ENCODE measurements at regions not wholly inside any gene's neighbourhood (a gene's known extent, or its start where the extent isn't known, plus 50 kb on each side); places are given as distances from the start of the nearest gene placed in this dataset.

DNA sequence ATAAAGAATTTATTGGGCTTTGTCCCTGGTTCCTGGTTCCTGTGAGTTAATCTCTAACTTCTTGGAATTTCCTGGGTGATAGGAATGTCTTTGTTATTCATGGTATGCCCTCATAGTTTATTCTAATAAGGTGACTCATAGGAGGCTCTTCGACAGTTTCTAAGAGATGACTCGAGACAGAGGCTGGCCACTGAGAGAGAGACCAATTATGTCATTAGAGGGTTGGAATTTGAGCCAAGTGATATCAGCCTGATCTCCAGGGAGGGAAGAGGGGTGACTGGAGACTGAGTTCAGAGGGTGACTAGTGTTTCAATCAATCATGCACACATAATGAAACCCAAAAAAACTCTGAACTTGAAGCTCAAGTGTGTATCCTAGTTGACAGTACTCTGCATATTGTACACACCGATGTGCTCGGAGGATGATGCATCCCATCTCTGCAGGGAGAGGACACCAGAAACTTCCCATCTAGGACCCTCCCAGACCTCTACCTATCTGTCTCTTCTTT, 185.7 kb downstream of the MTCL1 start (continued):
- TF ChIP-seq ETS1 (conservative IDR thresholded peaks at IDR 0.05; ENCODE audit: control insufficient read depth, low read depth, low read length) (no peak), RERE (CRISPR knock-in tag; IDR thresholded peaks at IDR 0.05; ENCODE audit: borderline replicate concordance) (no peak), ZNF408 (CRISPR knock-in tag; IDR thresholded peaks at IDR 0.05; ENCODE audit: low read depth) (no peak), ZNF589 (CRISPR knock-in tag; IDR thresholded peaks at IDR 0.05; ENCODE audit: low read depth) (no peak), STAT5A (IDR thresholded peaks at IDR 0.05; ENCODE audit: borderline replicate concordance, low read length) (peak; percentile 44), SMAD1 (IDR thresholded peaks at IDR 0.05; ENCODE audit: low read depth, low read length, partially characterized antibody) (peak; percentile 82), ZBTB26 (CRISPR knock-in tag; IDR thresholded peaks at IDR 0.05) (no peak), EZH2 (IDR thresholded peaks at IDR 0.05; ENCODE audit: borderline replicate concordance, low read depth, low read length) (no peak), KDM5B (IDR thresholded peaks at IDR 0.05; ENCODE audit: insufficient replicate concordance, low read depth, low read length) (no peak), ZNF76 (CRISPR knock-in tag; IDR thresholded peaks at IDR 0.05; ENCODE audit: borderline replicate concordance) (no peak), NFIC (IDR thresholded peaks at IDR 0.05) (peak; percentile 74), ZNF165 (CRISPR knock-in tag; IDR thresholded peaks at IDR 0.05; ENCODE audit: borderline replicate concordance) (no peak), PBX2 (CRISPR knock-in tag; IDR thresholded peaks at IDR 0.05; ENCODE audit: low read depth) (no peak), PBX2 (tag; conservative IDR thresholded peaks at IDR 0.05; ENCODE audit: low read depth) (peak; percentile 88), JUND (IDR thresholded peaks at IDR 0.05; ENCODE audit: borderline replicate concordance, low read depth, low read length) (peak; percentile 98), JUND (tag; IDR thresholded peaks at IDR 0.05; ENCODE audit: borderline replicate concordance, low read depth, low read length) (peak; percentile 99), SRSF9 (IDR thresholded peaks at IDR 0.05; ENCODE audit: borderline replicate concordance, low read depth, low read length) (no peak), CREM (IDR thresholded peaks at IDR 0.05; ENCODE audit: low read depth) (peak; percentile 61)

Measured in K562 (cell line).